ENCODE measurements at regions not wholly inside any gene's neighbourhood (a gene's known extent, or its start where the extent isn't known, plus 50 kb on each side); places are given as distances from the start of the nearest gene placed in this dataset.

DNA sequence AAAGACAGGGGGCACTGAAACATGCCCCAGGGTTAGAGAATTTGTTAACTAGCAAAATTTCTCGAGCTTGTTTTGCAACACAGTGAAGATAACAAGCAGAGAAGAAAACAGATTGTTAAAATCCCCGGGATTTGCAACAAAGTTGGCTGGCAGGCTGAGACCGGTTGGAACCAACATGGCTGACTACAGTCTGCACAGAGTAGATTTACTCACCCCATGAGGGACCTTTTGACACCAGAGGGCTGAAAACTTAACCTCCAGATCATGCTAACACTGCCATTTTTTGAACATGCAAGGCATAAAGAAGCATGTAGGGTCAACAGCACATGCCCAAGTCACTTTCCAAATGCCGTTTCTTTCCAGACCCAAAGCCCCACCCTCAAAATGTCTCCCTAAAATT, 95.2 kb upstream of the TMEM26 start (continued):
- TF ChIP-seq, protein P1, sequence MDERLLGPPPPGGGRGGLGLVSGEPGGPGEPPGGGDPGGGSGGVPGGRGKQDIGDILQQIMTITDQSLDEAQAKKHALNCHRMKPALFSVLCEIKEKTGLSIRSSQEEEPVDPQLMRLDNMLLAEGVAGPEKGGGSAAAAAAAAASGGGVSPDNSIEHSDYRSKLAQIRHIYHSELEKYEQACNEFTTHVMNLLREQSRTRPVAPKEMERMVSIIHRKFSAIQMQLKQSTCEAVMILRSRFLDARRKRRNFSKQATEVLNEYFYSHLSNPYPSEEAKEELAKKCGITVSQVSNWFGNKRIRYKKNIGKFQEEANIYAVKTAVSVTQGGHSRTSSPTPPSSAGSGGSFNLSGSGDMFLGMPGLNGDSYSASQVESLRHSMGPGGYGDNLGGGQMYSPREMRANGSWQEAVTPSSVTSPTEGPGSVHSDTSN (CRISPR knock-in tag; IDR thresholded peaks at IDR 0.05; ENCODE audit: low read depth) = no peak
- TF ChIP-seq, protein P1 (tag; conservative IDR thresholded peaks at IDR 0.05; ENCODE audit: low read depth) = peak; percentile 75
- TF ChIP-seq YY1 (IDR thresholded peaks at IDR 0.05; ENCODE audit: borderline replicate concordance in 1 of 3, control insufficient read depth in 1 of 3, extremely low read depth in 1 of 3, insufficient read depth in 3 of 3, insufficient read length in 1 of 3, insufficient replicate concordance in 2 of 3, low read depth in 1 of 3, low read length in 2 of 3) = peak in 1 of 3 experiments; percentile 75

DNA sequence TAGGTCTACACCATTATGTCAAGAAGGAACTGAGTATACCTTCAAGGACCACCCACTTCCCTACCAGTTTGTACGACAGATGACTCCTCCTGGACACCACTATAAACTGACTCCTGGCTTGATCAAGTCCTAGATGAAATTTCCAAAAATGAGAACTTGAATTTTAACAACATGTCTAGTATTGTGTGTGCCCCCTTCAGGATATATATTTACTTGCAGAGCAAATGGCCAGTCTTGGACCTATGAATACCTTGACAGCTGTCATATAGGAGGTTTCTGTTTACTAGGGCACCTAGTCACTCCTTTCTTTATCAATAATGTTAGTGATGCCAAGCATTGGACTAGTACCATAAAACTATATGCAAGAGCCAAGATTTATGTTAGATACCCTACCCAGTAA, 94.1 kb upstream of the TMEM26 start:
- WGBS (ENCODE audit: insufficient coverage, low coverage, missing lambda C conversion rate) = 4% methylated on average over 1 of the region's 1 CpG
- FAIRE-seq = no peak
- no peaks in the 10 kb centered on the region for H3K79me2 ChIP-seq (ENCODE audit: control insufficient read depth, insufficient read depth, low read length)
- H2AFZ ChIP-seq (ENCODE audit: low read depth, low read length) = no peak overlapping the region
- H3K9me3 ChIP-seq (replicated peaks; ENCODE audit: control insufficient read depth, insufficient read depth, low read depth, low read length) = no peaks in the 10 kb centered on the region
- ChIA-PET POLR2A (no interaction called here), CTCF (ENCODE audit: low intra/inter-chr PET ratio) (no interaction called here)
- ATAC-seq = peak; percentile 49; the same call in 2 of the 3 replicates
- BruUV-seq (replicated peaks) = no TSS peak
- intact Hi-C loops (cut with micrococcal nuclease) = no loop called here
- in situ Hi-C loops (cut with MboI) = no loop called here
- no peaks in the 10 kb centered on the region for H3K27me3 ChIP-seq (ENCODE audit: control insufficient read depth in 2 of 2, insufficient read depth in 2 of 2, low read length in 2 of 2)
- H3K4me2 ChIP-seq (ENCODE audit: insufficient read depth, low read length) = no peak overlapping the region
- H4K20me1 ChIP-seq (replicated peaks; ENCODE audit: control insufficient read depth, insufficient read depth, low read length) = no peaks in the 10 kb centered on the region
- no peaks in the 10 kb centered on the region for H3K36me3 ChIP-seq (ENCODE audit: control insufficient read depth, insufficient read depth, low read length)
- H3K27ac ChIP-seq (ENCODE audit: extremely low read depth, low read depth, low read length) = no peak overlapping the region
- no peaks in the 10 kb centered on the region for H3K4me1 ChIP-seq (replicated peaks in 1 of 2; ENCODE audit: control insufficient read depth in 2 of 2, insufficient read depth in 2 of 2, low read length in 2 of 2)
- no peak for TF ChIP-seq ZNF212 (CRISPR knock-in tag; IDR thresholded peaks at IDR 0.05)
- TF ChIP-seq, protein P2, sequence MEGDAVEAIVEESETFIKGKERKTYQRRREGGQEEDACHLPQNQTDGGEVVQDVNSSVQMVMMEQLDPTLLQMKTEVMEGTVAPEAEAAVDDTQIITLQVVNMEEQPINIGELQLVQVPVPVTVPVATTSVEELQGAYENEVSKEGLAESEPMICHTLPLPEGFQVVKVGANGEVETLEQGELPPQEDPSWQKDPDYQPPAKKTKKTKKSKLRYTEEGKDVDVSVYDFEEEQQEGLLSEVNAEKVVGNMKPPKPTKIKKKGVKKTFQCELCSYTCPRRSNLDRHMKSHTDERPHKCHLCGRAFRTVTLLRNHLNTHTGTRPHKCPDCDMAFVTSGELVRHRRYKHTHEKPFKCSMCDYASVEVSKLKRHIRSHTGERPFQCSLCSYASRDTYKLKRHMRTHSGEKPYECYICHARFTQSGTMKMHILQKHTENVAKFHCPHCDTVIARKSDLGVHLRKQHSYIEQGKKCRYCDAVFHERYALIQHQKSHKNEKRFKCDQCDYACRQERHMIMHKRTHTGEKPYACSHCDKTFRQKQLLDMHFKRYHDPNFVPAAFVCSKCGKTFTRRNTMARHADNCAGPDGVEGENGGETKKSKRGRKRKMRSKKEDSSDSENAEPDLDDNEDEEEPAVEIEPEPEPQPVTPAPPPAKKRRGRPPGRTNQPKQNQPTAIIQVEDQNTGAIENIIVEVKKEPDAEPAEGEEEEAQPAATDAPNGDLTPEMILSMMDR (IDR thresholded peaks at IDR 0.05 in 2 of 3, conservative IDR thresholded peaks at IDR 0.05 in 1 of 3; ENCODE audit: insufficient read depth in 2 of 3, low read depth in 1 of 3, low read length in 3 of 3) = peak in 1 of 3 experiments; percentile 25; a peak in 1 of 6 replicates
- DNase-seq (ENCODE audit: extremely low read depth in 1 of 4, low spot score in 3 of 4) = no peak
- no peaks in the 10 kb centered on the region for H3K9me1 ChIP-seq (ENCODE audit: control insufficient read depth, insufficient read depth, low read length)
- no peak overlapping the region for H3K4me3 ChIP-seq
- H3K9ac ChIP-seq (ENCODE audit: insufficient read depth in 1 of 2, low read depth in 2 of 2, low read length in 2 of 2) = no peak overlapping the region

Data from K562 (cell line).